Kidney (tissue), 13 donors: ENCODE measurements at regions not wholly inside any gene's neighbourhood (a gene's known extent, or its start where the extent isn't known, plus 50 kb on each side); places are given as distances from the start of the nearest gene placed in this dataset.

Source experiments
- DNase-seq, 5 donors: peaks; one replicate each; pipeline ENCODE4 v3.0.0-alpha.2; 2013 to 2020
- FAIRE-seq: peaks from 2 replicates; lab custom pipeline; 2012; peaks lifted over from hg19 to GRCh38; lab: Jason Lieb, UNC
- H3K27ac ChIP-seq, 2 donors: one replicate each; pipeline ENCODE4 v1.7.0; 2013; ENCODE audit warnings: low read depth in 2 of 2, low read length in 2 of 2, inconsistent platforms in 1 of 2
- H3K27me3 ChIP-seq: one replicate; pipeline ENCODE4 v1.7.1; 2013; ENCODE audit warnings: low read length, inconsistent platforms; ENCODE audit not compliant: control insufficient read depth, insufficient read depth
- H3K36me3 ChIP-seq, 3 donors: one replicate each; pipeline versions ENCODE4 v1.7.0 to v1.7.1; 2013; ENCODE audit warnings: low read length in 3 of 3, control low read depth in 1 of 3, inconsistent platforms in 1 of 3; ENCODE audit not compliant: insufficient read depth in 3 of 3, control insufficient read depth in 2 of 3
- H3K4me1 ChIP-seq, 3 donors: one replicate each; pipeline versions ENCODE4 v1.7.0 to v1.7.1; 2013; ENCODE audit warnings: low read length in 3 of 3, inconsistent platforms in 1 of 3, low read depth in 1 of 3; ENCODE audit not compliant: control insufficient read depth in 2 of 3, insufficient read depth in 2 of 3
- H3K4me3 ChIP-seq, 3 donors: one replicate each; pipeline versions ENCODE4 v1.7.0 to v1.8.1; 2013; ENCODE audit warnings: low read length in 3 of 3, control low read depth in 1 of 3, inconsistent platforms in 1 of 3
- H3K9ac ChIP-seq, 3 donors: one replicate each; pipeline versions ENCODE4 v1.7.0 to v1.7.1; 2013; ENCODE audit warnings: low read length in 3 of 3, control low read depth in 1 of 3, inconsistent platforms in 1 of 3
- H3K9me3 ChIP-seq, 3 donors: one replicate each; pipeline versions ENCODE4 v1.7.0 to v1.7.1; 2013; ENCODE audit warnings: low read length in 3 of 3, control low read depth in 1 of 3, inconsistent platforms in 1 of 3; ENCODE audit not compliant: control insufficient read depth in 2 of 3, insufficient read depth in 1 of 3
- CTCF ChIP-seq: IDR thresholded peaks from 3 replicates; pipeline ENCODE4 v1.5.1; 2012; ENCODE audit warnings: mild to moderate bottlenecking, moderate library complexity, borderline replicate concordance; ENCODE audit not compliant: insufficient read depth; ENCODE audit errors: extremely low read depth
- intact Hi-C: fragments of 100-400 bp; cut with DNase I; formaldehyde crosslinking; loops from one replicate; pipeline ENCODE4 v1.11.1; 2022
- donor health status: control.
- donor health status: control.
- donor health status: control.
- donor health status: control.
- donor health status: control.
- donor health status: DM: yes; HTN: yes; CAD: no.
- donor health status: Normal renal cell carcinoma (clear cell type).

GRCh38 chr12:115810122-115810901, 467.2 kb downstream of the MED13L start:
- Histone ChIP-seq H3K4me1 (no peaks in the 10 kb centered on the region), H3K27ac (no peak overlapping the region), H3K27me3 (no peaks in the 10 kb centered on the region), H3K36me3 (no peaks in the 10 kb centered on the region), H3K4me3 (no peak overlapping the region), H3K9ac (no peak overlapping the region), H3K9me3 (peaks cover 0 to 9% (median 4%) of the 10 kb centered on the region in 3 donors)
- TF ChIP-seq CTCF: no peak
- FAIRE-seq (no peak), DNase-seq (peak in 2 of 5 donors; percentile 11 to 51)
- intact Hi-C loops: no loop called here

GRCh38 chr12:115806000-115806399, 471.5 kb downstream of the MED13L start:
- no peaks in the 10 kb centered on the region for H3K4me1 ChIP-seq
- no peak overlapping the region for H3K27ac ChIP-seq
- intact Hi-C loops: no loop called here
- H3K36me3 ChIP-seq: no peaks in the 10 kb centered on the region
- peaks cover 0 to 2% (median 0%) of the 10 kb centered on the region in 3 donors for H3K9me3 ChIP-seq
- H3K27me3 ChIP-seq: no peaks in the 10 kb centered on the region
- DNase-seq (no peak), FAIRE-seq (no peak)
- no peak for TF ChIP-seq CTCF
- no peak overlapping the region for H3K9ac ChIP-seq
- no peak overlapping the region for H3K4me3 ChIP-seq

GRCh38 chr12:115802767-115803166, 474.7 kb downstream of the MED13L start:
- H3K36me3 ChIP-seq: no peaks in the 10 kb centered on the region
- no peak for FAIRE-seq

More at GRCh38 chr12:115802767-115803166, 474.7 kb downstream of the MED13L start:
- no peak overlapping the region for H3K9ac ChIP-seq
- H3K27ac ChIP-seq: no peak overlapping the region
- H3K9me3 ChIP-seq: peaks cover 0 to 2% (median 0%) of the 10 kb centered on the region in 3 donors
- TF ChIP-seq CTCF: no peak
- intact Hi-C loops: no loop called here
- H3K27me3 ChIP-seq: no peaks in the 10 kb centered on the region
- H3K4me1 ChIP-seq: no peaks in the 10 kb centered on the region
- no peak for DNase-seq
- no peak overlapping the region for H3K4me3 ChIP-seq
